ENCODE measurements at regions not wholly inside any gene's neighbourhood (a gene's known extent, or its start where the extent isn't known, plus 50 kb on each side); places are given as distances from the start of the nearest gene placed in this dataset.
"Not testable (repeated sequence)": the region's sequence is repeated elsewhere in the genome, so short reads cannot be mapped to it uniquely, and the experiment has no call there.

DNA sequence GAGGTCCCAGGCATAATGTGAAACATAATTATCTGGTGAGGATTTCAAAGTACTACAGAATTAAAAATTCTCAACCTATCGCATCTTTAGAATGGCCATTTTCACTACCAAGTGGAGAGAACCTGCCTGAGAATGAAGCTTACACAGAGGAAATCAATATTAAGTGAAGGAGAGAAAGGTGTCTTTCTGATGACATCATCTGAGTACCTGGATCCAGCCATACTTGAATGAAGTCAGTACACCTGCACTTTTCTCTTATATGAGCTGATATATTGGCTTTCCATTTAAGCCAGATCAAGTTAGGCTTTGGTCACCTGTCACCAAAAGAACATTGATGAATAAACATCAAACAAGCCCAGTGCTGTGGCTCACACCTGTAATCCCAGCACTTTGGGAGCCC, 118.9 kb upstream of the MED14 start:
- Histone ChIP-seq H4K20me1 (ENCODE audit: insufficient read depth, low read length) (no peaks in the 10 kb centered on the region), H3K27ac (ENCODE audit: low read length) (no peak overlapping the region), H3K4me2 (ENCODE audit: low read length) (no peak overlapping the region), H3K36me3 (replicated peaks; ENCODE audit: low read depth, low read length) (no peaks in the 10 kb centered on the region), H3K9ac (ENCODE audit: low read length) (no peak overlapping the region), H3K79me2 (ENCODE audit: low read length) (no peaks in the 10 kb centered on the region), H3K9me3 (ENCODE audit: insufficient read depth, low read length) (no peaks in the 10 kb centered on the region), H3K4me3 (ENCODE audit: low read length) (no peak overlapping the region), H2AFZ (ENCODE audit: low read depth, low read length) (no peak overlapping the region), H3K27me3 (ENCODE audit: low read depth, low read length) (no peaks in the 10 kb centered on the region), H3K4me1 (ENCODE audit: low read length) (peaks cover 16% of the 10 kb centered on the region)
- TF ChIP-seq EZH2phosphoT487 (IDR thresholded peaks at IDR 0.05; ENCODE audit: low read depth) (no peak), CTCF (IDR thresholded peaks at IDR 0.05; ENCODE audit: low read depth, low read length) (no peak)

- H3K79me2 ChIP-seq (ENCODE audit: low read length): no peaks in the 10 kb centered on the region
- no peak overlapping the region for H2AFZ ChIP-seq (ENCODE audit: low read depth, low read length)
- no peaks in the 10 kb centered on the region for H3K36me3 ChIP-seq (replicated peaks; ENCODE audit: low read depth, low read length)
- no peaks in the 10 kb centered on the region for H4K20me1 ChIP-seq (ENCODE audit: insufficient read depth, low read length)
- peaks cover 13% of the 10 kb centered on the region for H3K4me1 ChIP-seq (ENCODE audit: low read length)
- no peak overlapping the region for H3K27ac ChIP-seq (ENCODE audit: low read length)
- H3K4me3 ChIP-seq (ENCODE audit: low read length): no peak overlapping the region
- H3K4me2 ChIP-seq (ENCODE audit: low read length): no peak overlapping the region
- H3K27me3 ChIP-seq (ENCODE audit: low read depth, low read length): no peaks in the 10 kb centered on the region
- no peaks in the 10 kb centered on the region for H3K9me3 ChIP-seq (ENCODE audit: insufficient read depth, low read length)
- no peak overlapping the region for H3K9ac ChIP-seq (ENCODE audit: low read length)
- TF ChIP-seq CTCF (IDR thresholded peaks at IDR 0.05; ENCODE audit: low read depth, low read length): no peak
- TF ChIP-seq EZH2phosphoT487 (IDR thresholded peaks at IDR 0.05; ENCODE audit: low read depth): no peak
Measured at GRCh38 chrX:40855411-40855810, 120.1 kb upstream of the MED14 start.

- Histone ChIP-seq H2AFZ (ENCODE audit: low read depth, low read length) (no peak overlapping the region), H3K9ac (ENCODE audit: low read length) (no peak overlapping the region), H4K20me1 (ENCODE audit: insufficient read depth, low read length) (no peaks in the 10 kb centered on the region), H3K9me3 (ENCODE audit: insufficient read depth, low read length) (no peaks in the 10 kb centered on the region), H3K36me3 (replicated peaks; ENCODE audit: low read depth, low read length) (no peaks in the 10 kb centered on the region), H3K4me1 (ENCODE audit: low read length) (peaks cover 11% of the 10 kb centered on the region), H3K27ac (ENCODE audit: low read length) (no peak overlapping the region), H3K4me3 (ENCODE audit: low read length) (no peak overlapping the region), H3K27me3 (ENCODE audit: low read depth, low read length) (no peaks in the 10 kb centered on the region), H3K79me2 (ENCODE audit: low read length) (no peaks in the 10 kb centered on the region), H3K4me2 (ENCODE audit: low read length) (no peak overlapping the region)
- TF ChIP-seq CTCF (IDR thresholded peaks at IDR 0.05; ENCODE audit: low read depth, low read length): no peak
- no peak for TF ChIP-seq EZH2phosphoT487 (IDR thresholded peaks at IDR 0.05; ENCODE audit: low read depth)
Measured at GRCh38 chrX:40855932-40856515, 120.7 kb upstream of the MED14 start.

DNA sequence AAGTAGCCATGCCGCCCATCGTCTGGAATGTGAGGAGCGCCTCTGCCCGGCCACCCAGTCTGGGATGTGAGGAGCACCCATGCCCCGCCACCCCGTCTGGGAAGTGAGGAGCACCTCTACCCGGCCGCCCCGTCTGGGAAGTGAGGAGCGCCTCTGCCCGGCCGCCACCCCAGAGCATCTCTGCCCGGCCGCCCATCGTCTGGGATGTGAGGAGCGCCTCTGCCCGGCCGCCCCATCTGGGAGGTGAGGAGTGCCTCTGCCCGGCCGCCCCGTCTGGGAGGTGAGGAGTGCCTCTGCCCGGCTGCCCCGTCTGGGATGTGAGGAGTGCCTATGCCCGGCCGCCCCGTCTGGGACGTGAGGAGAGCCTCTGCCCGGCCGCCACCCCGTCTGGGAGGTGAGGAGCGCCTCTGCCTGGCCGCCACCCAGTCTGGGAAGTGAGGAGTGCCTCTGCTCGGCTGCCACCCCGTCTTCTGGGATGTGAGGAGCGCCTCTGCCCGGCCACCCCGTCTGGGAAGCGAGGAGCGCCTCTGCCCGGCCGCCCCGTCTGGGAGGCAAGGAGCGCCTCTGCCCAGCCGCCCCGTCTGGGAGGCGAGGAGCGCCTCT, 126.7 kb upstream of the MED14 start:
- not testable (repeated sequence) for H3K27me3 ChIP-seq (ENCODE audit: low read depth, low read length); H3K4me2 ChIP-seq (ENCODE audit: low read length); H3K9me3 ChIP-seq (ENCODE audit: insufficient read depth, low read length); H3K27ac ChIP-seq (ENCODE audit: low read length); H3K79me2 ChIP-seq (ENCODE audit: low read length); H3K36me3 ChIP-seq (replicated peaks; ENCODE audit: low read depth, low read length); H4K20me1 ChIP-seq (ENCODE audit: insufficient read depth, low read length); H2AFZ ChIP-seq (ENCODE audit: low read depth, low read length); H3K9ac ChIP-seq (ENCODE audit: low read length); H3K4me3 ChIP-seq (ENCODE audit: low read length)
- peaks cover 15% of the 10 kb centered on the region for H3K4me1 ChIP-seq (ENCODE audit: low read length)

GRCh38 chrX:40863260-40863659, 127.9 kb upstream of the MED14 start:
- not testable (repeated sequence) for H3K9me3 ChIP-seq (ENCODE audit: insufficient read depth, low read length); H3K27ac ChIP-seq (ENCODE audit: low read length)

More at GRCh38 chrX:40863260-40863659, 127.9 kb upstream of the MED14 start:
- not testable (repeated sequence) for H4K20me1 ChIP-seq (ENCODE audit: insufficient read depth, low read length); H3K9ac ChIP-seq (ENCODE audit: low read length); H2AFZ ChIP-seq (ENCODE audit: low read depth, low read length); H3K36me3 ChIP-seq (replicated peaks; ENCODE audit: low read depth, low read length); H3K79me2 ChIP-seq (ENCODE audit: low read length); H3K27me3 ChIP-seq (ENCODE audit: low read depth, low read length); H3K4me2 ChIP-seq (ENCODE audit: low read length); H3K4me3 ChIP-seq (ENCODE audit: low read length)
- peaks cover 16% of the 10 kb centered on the region for H3K4me1 ChIP-seq (ENCODE audit: low read length)
